Fibroblast of lung (primary cell): ENCODE measurements at regions not wholly inside any gene's neighbourhood (a gene's known extent, or its start where the extent isn't known, plus 50 kb on each side); places are given as distances from the start of the nearest gene placed in this dataset.

ENCODE experiments used
- CTCF ChIP-seq, 2 donors: IDR thresholded peaks in 1 of 2; conservative IDR thresholded peaks in 1 of 2; 1 replicate in 1 of 2; 2 replicates in 1 of 2; pipeline ENCODE4 v1.5.1; 2011 to 2012; ENCODE audit warnings: low read length in 2 of 2, control low read depth in 1 of 2, inconsistent platforms in 1 of 2, low read depth in 1 of 2, mild to moderate bottlenecking in 1 of 2
- EZH2 ChIP-seq: IDR thresholded peaks from 2 replicates; pipeline ENCODE4 v1.5.1; 2012; ENCODE audit warnings: low read length, control low read depth, mild to moderate bottlenecking; ENCODE audit errors: missing control alignments

GRCh38 chr7:52854681-52855080 is 180.8 kb upstream of the POM121L12 start:
- TF ChIP-seq EZH2, result no peak
- no peak for TF ChIP-seq CTCF (conservative IDR thresholded peaks at IDR 0.05 in 1 of 2, IDR thresholded peaks at IDR 0.05 in 1 of 2; ENCODE audit: low read depth in 1 of 2, low read length in 2 of 2)
